Neuronal stem cell (in vitro differentiated cells): ENCODE measurements at regions not wholly inside any gene's neighbourhood (a gene's known extent, or its start where the extent isn't known, plus 50 kb on each side); places are given as distances from the start of the nearest gene placed in this dataset.

Experiments used
- DNase-seq: peaks from one replicate; pipeline ENCODE4 v3.0.0-alpha.2; 2013; ENCODE audit warnings: low spot score
- H2AFZ ChIP-seq: one replicate; pipeline ENCODE4 v1.6.1; 2013; ENCODE audit warnings: mild to moderate bottlenecking, low read length, inconsistent platforms
- H2AK5ac ChIP-seq: 2 replicates; pipeline ENCODE4 v1.6.1; 2013; ENCODE audit warnings: low read depth, mild to moderate bottlenecking, inconsistent platforms, low read length, moderate library complexity, mixed read lengths
- H2BK120ac ChIP-seq: 2 replicates; pipeline ENCODE4 v1.6.1; 2013; ENCODE audit warnings: low read depth, mild to moderate bottlenecking, inconsistent platforms, low read length, moderate library complexity, mixed read lengths
- H2BK12ac ChIP-seq: one replicate; pipeline ENCODE4 v1.6.1; 2013; ENCODE audit warnings: low read length, inconsistent platforms
- H2BK15ac ChIP-seq: 2 replicates; pipeline ENCODE4 v1.6.1; 2013; ENCODE audit warnings: mild to moderate bottlenecking, low read length, inconsistent platforms, mixed read lengths
- H2BK5ac ChIP-seq: one replicate; pipeline ENCODE4 v1.6.1; 2013; ENCODE audit warnings: inconsistent platforms, mild to moderate bottlenecking, low read length, moderate library complexity
- H3K14ac ChIP-seq: one replicate; pipeline ENCODE4 v1.6.1; 2013; ENCODE audit warnings: low read length, inconsistent platforms
- H3K18ac ChIP-seq: 2 replicates; pipeline ENCODE4 v1.6.1; 2013; ENCODE audit warnings: low read length, inconsistent platforms
- H3K23ac ChIP-seq: 2 replicates; pipeline ENCODE4 v1.6.1; 2013; ENCODE audit warnings: low read depth, mild to moderate bottlenecking, mixed read lengths, low read length, inconsistent platforms; ENCODE audit not compliant: poor library complexity
- H3K27ac ChIP-seq: replicated peaks from 3 replicates; pipeline ENCODE4 v1.5.1; 2013; ENCODE audit warnings: low read length, inconsistent platforms
- H3K27me3 ChIP-seq, 3 experiments: 2 replicates each; pipeline ENCODE4 v1.6.1; 2013; ENCODE audit warnings: low read length in 3 of 3, mild to moderate bottlenecking in 2 of 3, inconsistent platforms in 1 of 3, low read depth in 1 of 3, mixed read lengths in 1 of 3, moderate library complexity in 1 of 3; ENCODE audit not compliant: control insufficient read depth in 3 of 3, insufficient read depth in 3 of 3
- H3K36me3 ChIP-seq, 2 donors: replicated peaks in 1 of 2; 2 replicates each; pipeline ENCODE4 v1.6.1; 2013; ENCODE audit warnings: low read length in 2 of 2; ENCODE audit not compliant: control insufficient read depth in 2 of 2, insufficient read depth in 2 of 2
- H3K4ac ChIP-seq: 2 replicates; pipeline ENCODE4 v1.6.1; 2013; ENCODE audit warnings: inconsistent platforms, mild to moderate bottlenecking, low read length, moderate library complexity
- H3K4me1 ChIP-seq, 2 donors: 1 replicate in 1 of 2; 2 replicates in 1 of 2; pipeline ENCODE4 v1.6.1; 2013; ENCODE audit warnings: low read length in 2 of 2, low read depth in 1 of 2; ENCODE audit not compliant: control insufficient read depth in 2 of 2, insufficient read depth in 1 of 2
- H3K4me2 ChIP-seq: one replicate; pipeline ENCODE4 v1.6.1; 2013; ENCODE audit warnings: mild to moderate bottlenecking, low read length, inconsistent platforms; ENCODE audit not compliant: insufficient read depth, poor library complexity, severe bottlenecking
- H3K4me3 ChIP-seq, 2 donors: 2 replicates each; pipeline ENCODE4 v1.5.1; 2013; ENCODE audit warnings: low read length in 2 of 2, mild to moderate bottlenecking in 2 of 2, inconsistent platforms in 1 of 2, moderate library complexity in 1 of 2
- H3K79me1 ChIP-seq: one replicate; pipeline ENCODE4 v1.6.1; 2013; ENCODE audit warnings: low read depth, mild to moderate bottlenecking, inconsistent platforms, low read length, moderate library complexity
- H3K9ac ChIP-seq: one replicate; pipeline ENCODE4 v1.6.1; 2013; ENCODE audit warnings: mild to moderate bottlenecking, low read depth, low read length, inconsistent platforms; ENCODE audit not compliant: poor library complexity
- H3K9me3 ChIP-seq, 2 donors: replicated peaks in 1 of 2; 2 replicates each; pipeline versions ENCODE3 to v1.6.1; 2013; ENCODE audit warnings: low read length in 2 of 2, mild to moderate bottlenecking in 2 of 2, inconsistent platforms in 1 of 2, low read depth in 1 of 2, mixed read lengths in 1 of 2, moderate library complexity in 1 of 2; ENCODE audit not compliant: control insufficient read depth in 2 of 2, insufficient read depth in 1 of 2
- H4K8ac ChIP-seq: one replicate; pipeline ENCODE4 v1.6.1; 2013; ENCODE audit warnings: low read depth, mild to moderate bottlenecking, inconsistent platforms, low read length, moderate library complexity
- H4K91ac ChIP-seq: one replicate; pipeline ENCODE4 v1.6.1; 2013; ENCODE audit warnings: low read length, low read depth, mild to moderate bottlenecking, inconsistent platforms; ENCODE audit not compliant: poor library complexity
- WGBS, 2 donors: extraction: QIAGEN DNeasy Blood & Tissue Kit; methylation state at CpG; one replicate each; pipeline ENCODE4 v1.1.7; 2013; ENCODE audit warnings: missing lambda C conversion rate in 2 of 2, mixed read lengths in 1 of 2; ENCODE audit not compliant: insufficient read length in 2 of 2, insufficient replicate concordance in 1 of 2; ENCODE audit errors: extremely low coverage in 2 of 2; 5-methylcytosine and 5-hydroxymethylcytosine counted together

DNA sequence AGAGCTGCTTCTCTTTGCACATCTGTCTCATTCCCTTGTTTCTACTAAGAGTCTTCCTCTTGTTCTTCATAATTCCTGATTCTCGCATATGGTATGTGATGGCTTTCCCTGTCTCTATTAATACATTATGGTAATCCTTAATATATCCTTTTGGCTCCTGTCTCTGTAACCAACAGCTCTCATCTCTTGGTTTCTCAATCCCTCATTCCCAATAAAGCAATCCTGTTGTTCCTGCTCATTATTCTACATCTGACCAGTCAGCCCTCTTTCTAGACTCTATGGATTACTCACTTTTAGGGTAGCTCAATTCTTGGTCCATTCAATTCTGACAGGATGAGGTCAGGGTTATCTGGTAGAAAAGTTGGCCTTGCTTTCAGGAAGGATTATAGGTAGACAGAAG is 349.9 kb downstream of the LRIG3 start:
- no peaks in the 10 kb centered on the region for H3K27me3 ChIP-seq
- no peaks in the 10 kb centered on the region for H3K4me1 ChIP-seq
- H3K14ac ChIP-seq: no peak overlapping the region
- H2AFZ ChIP-seq: no peak overlapping the region
- H3K9me3 ChIP-seq: no peaks in the 10 kb centered on the region
- no peak overlapping the region for H3K27ac ChIP-seq
- WGBS, 2 donors: no CpG with 5 or more reads among the region's 1 CpG
- no peak overlapping the region for H3K23ac ChIP-seq
- H2BK120ac ChIP-seq: no peak overlapping the region
- no peak overlapping the region for H3K9ac ChIP-seq
- no peak overlapping the region for H4K91ac ChIP-seq
- H2BK12ac ChIP-seq: no peak overlapping the region
- H2BK15ac ChIP-seq: no peak overlapping the region
- H3K4me2 ChIP-seq: no peak overlapping the region
- no peak overlapping the region for H2AK5ac ChIP-seq
- no peak for DNase-seq
- no peaks in the 10 kb centered on the region for H3K79me1 ChIP-seq
- H3K18ac ChIP-seq: no peak overlapping the region
- H3K36me3 ChIP-seq: no peaks in the 10 kb centered on the region
- H3K4me3 ChIP-seq: no peak overlapping the region
- no peak overlapping the region for H3K4ac ChIP-seq
- H4K8ac ChIP-seq: no peak overlapping the region
- no peak overlapping the region for H2BK5ac ChIP-seq

DNA sequence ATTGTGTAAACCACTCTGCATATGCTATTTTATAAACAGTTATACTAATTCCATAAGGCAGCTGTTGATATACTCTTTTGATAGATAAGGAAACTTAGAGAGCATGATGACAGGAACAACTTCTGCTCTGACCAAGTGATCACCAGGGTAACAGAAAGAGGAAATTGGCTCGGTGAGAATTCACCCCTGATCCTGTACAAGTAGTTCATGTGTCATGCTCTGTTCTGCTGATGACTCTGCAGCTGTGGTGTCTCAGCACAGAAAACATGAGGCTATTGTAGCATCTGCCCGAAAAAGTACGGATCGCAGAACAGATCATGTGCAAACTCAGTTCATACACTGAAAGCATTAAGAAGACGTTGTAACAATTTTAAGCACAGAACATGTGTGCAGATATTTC is 345.0 kb downstream of the LRIG3 start:
- H3K4me3 ChIP-seq: no peak overlapping the region
- no peak overlapping the region for H4K91ac ChIP-seq
- no peaks in the 10 kb centered on the region for H3K36me3 ChIP-seq
- DNase-seq: no peak
- H3K18ac ChIP-seq: no peak overlapping the region
- H3K4me2 ChIP-seq: no peak overlapping the region
- H2BK5ac ChIP-seq: no peak overlapping the region
- no CpG with 5 or more reads among the region's 5 CpGs for WGBS, 2 donors
- no peak overlapping the region for H2AK5ac ChIP-seq
- H3K79me1 ChIP-seq: no peaks in the 10 kb centered on the region
- no peak overlapping the region for H2BK15ac ChIP-seq
- H2AFZ ChIP-seq: peak overlapping the region; percentile 17
- no peak overlapping the region for H2BK120ac ChIP-seq
- no peaks in the 10 kb centered on the region for H3K27me3 ChIP-seq
- no peak overlapping the region for H3K23ac ChIP-seq
- H3K4ac ChIP-seq: no peak overlapping the region
- H3K9ac ChIP-seq: no peak overlapping the region
- H3K14ac ChIP-seq: no peak overlapping the region
- H3K27ac ChIP-seq: no peak overlapping the region
- no peaks in the 10 kb centered on the region for H3K4me1 ChIP-seq
- H3K9me3 ChIP-seq: no peaks in the 10 kb centered on the region
- H4K8ac ChIP-seq: no peak overlapping the region
- no peak overlapping the region for H2BK12ac ChIP-seq

DNA sequence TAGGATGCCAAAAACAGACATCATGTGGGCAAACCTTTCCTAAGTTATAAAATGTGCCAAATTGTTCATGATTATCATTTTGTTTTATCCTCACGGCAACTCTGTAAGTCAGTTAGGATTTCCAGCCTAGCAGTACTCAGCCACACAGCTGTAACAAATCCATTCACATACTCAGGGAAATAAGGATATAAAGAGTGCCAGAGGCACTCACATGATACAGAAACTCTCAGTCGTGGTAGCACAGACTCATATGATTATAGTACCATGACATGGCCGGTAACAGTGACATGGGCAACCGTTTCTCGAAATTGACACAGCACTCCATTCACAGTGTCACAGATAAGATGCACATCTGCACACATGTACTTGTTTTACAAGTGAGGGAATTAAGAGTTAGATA is 344.2 kb downstream of the LRIG3 start:
- Histone ChIP-seq H3K79me1 (no peaks in the 10 kb centered on the region), H4K91ac (no peak overlapping the region), H3K23ac (no peak overlapping the region), H3K9ac (no peak overlapping the region), H3K18ac (no peak overlapping the region), H4K8ac (no peak overlapping the region), H3K4me1 (no peaks in the 10 kb centered on the region), H3K4me3 (no peak overlapping the region), H3K36me3 (no peaks in the 10 kb centered on the region), H3K4ac (no peak overlapping the region), H3K27ac (no peak overlapping the region), H2BK15ac (no peak overlapping the region), H3K14ac (no peak overlapping the region), H3K27me3 (no peaks in the 10 kb centered on the region), H2AK5ac (no peak overlapping the region), H3K4me2 (no peak overlapping the region), H3K9me3 (no peaks in the 10 kb centered on the region), H2BK5ac (no peak overlapping the region), H2AFZ (no peak overlapping the region), H2BK120ac (no peak overlapping the region), H2BK12ac (no peak overlapping the region)
- no peak for DNase-seq
- no CpG with 5 or more reads among the region's 5 CpGs for WGBS, 2 donors

DNA sequence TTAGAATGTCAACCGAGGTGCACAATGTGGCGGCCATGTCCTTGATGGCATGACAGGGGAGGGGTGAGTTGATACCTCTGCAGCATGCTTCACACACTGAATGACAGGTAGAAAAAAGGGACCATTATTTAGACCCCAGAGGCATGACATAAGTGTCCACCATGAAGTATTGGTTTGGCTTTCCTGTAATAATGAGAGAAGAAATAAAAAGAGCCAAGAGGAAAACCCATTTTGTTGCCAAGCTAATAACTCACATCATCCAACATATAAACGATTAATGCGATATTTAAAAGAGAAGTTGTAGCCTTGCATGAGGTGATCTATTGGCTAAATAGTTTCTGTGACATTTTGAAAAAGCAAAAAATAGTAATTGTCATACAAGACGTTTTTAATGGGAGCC is 343.4 kb downstream of the LRIG3 start:
- H3K4ac ChIP-seq: no peak overlapping the region
- no peak overlapping the region for H2BK5ac ChIP-seq
- H2BK12ac ChIP-seq: no peak overlapping the region
- H3K27ac ChIP-seq: no peak overlapping the region
- H3K79me1 ChIP-seq: no peaks in the 10 kb centered on the region
- no peaks in the 10 kb centered on the region for H3K27me3 ChIP-seq
- H2BK15ac ChIP-seq: no peak overlapping the region
- H3K9me3 ChIP-seq: no peaks in the 10 kb centered on the region
- no peak overlapping the region for H3K9ac ChIP-seq
- no peak overlapping the region for H3K14ac ChIP-seq
- DNase-seq: no peak
- H2AK5ac ChIP-seq: no peak overlapping the region
- H3K4me2 ChIP-seq: no peak overlapping the region
- H4K91ac ChIP-seq: no peak overlapping the region
- no peak overlapping the region for H2BK120ac ChIP-seq
- no peak overlapping the region for H4K8ac ChIP-seq
- no peak overlapping the region for H3K4me3 ChIP-seq
- H3K23ac ChIP-seq: no peak overlapping the region
- no peaks in the 10 kb centered on the region for H3K36me3 ChIP-seq
- WGBS, 2 donors: no CpG with 5 or more reads among the region's 5 CpGs
- H3K4me1 ChIP-seq: no peaks in the 10 kb centered on the region
- no peak overlapping the region for H2AFZ ChIP-seq
- no peak overlapping the region for H3K18ac ChIP-seq
